Fibroblast of skin of right biceps (primary cell): ENCODE measurements at regions not wholly inside any gene's neighbourhood (a gene's known extent, or its start where the extent isn't known, plus 50 kb on each side); places are given as distances from the start of the nearest gene placed in this dataset.
"Not testable (repeated sequence)": the region's sequence is repeated elsewhere in the genome, so short reads cannot be mapped to it uniquely, and the experiment has no call there.

Experiments
- DNase-seq: peaks from one replicate; pipeline ENCODE4 v3.0.0-alpha.2; 2013

GRCh38 chr19:28543244-28543776 is 669.6 kb downstream of the UQCRFS1 start:
- no peak for DNase-seq

DNA sequence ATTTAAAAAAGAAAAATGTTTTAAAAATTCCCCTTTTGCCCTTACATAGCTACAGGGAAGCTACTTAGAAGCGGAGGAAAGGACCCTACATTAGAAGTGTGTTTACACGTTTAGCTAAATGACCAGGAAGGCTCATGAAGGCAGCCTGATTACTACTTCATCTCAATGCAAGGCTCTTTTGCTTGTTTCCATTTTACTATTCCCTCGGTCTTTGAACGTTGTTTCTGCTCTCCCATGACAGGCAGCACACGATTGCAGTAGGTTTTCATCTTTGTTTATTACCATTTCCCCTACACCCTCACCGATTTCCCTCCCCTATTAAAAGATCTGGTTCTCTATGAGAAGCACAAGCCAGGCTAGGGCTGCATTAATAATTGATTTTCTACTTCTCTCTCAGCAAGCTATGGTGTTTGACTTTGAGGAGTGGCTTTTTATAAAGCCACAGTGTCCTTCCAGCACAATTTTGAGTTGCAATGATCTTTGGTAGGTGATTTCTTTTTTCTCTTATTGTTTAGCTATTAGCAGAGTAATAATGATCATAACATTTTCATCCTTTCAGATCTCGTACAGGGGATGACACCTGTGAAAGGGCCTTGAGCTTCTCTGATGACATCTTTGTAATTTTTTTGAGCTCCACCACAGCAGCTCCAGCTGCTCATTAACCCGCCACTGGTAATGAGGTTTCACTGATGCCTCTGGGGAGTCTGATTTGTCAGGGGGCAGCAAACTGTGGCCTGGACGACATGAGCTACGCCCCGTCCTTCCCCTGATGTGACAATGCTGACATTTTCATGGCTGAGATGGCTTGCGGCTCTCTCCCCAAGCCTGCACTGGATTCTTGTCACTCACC is 670.3 kb downstream of the UQCRFS1 start:
- no peak for DNase-seq

GRCh38 chr19:28541602-28542393 is 671.2 kb downstream of the UQCRFS1 start:
- DNase-seq, result no peak

GRCh38 chr19:28541029-28541428 is 671.9 kb downstream of the UQCRFS1 start:
- no peak for DNase-seq

DNA sequence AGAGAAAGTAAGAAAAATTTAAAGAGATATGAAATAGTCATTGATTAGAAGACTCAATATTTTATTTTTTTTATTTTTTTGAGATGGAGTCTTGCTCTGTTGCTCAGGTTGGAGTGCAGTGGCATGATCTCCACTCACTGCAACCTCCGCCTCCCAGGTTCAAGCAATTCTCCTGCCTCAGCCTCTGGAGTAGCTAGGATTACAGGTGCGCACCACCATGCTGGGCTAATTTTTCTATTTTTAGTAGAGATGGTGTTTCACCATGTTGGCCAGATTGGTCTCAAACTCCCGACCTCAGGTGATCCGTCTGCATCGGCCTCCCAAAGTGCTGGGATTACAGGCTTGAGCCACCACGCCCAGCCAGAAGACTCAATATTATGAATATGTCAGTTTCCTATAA is 672.6 kb downstream of the UQCRFS1 start:
- DNase-seq, result not testable (repeated sequence)

DNA sequence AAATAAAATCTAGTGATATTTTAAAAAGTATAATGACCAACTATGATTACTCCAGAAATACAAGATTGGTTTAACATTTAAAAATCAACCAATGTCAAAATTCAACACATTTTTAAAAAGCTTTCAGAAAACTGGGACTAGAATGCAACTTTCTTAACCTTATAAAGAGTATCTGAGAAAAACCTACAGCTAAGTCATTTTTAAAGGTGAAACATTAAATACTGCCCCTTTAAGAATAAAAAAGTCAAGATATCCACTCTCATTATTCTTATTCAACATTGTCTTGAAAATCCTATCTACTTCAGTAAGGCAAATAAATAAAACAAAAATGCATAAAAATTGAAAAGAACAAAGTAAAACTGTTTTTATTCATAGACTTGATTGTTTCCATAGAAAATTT is 673.2 kb downstream of the UQCRFS1 start:
- no peak for DNase-seq

GRCh38 chr19:28538579-28538978 is 674.4 kb downstream of the UQCRFS1 start:
- not testable (repeated sequence) for DNase-seq

DNA sequence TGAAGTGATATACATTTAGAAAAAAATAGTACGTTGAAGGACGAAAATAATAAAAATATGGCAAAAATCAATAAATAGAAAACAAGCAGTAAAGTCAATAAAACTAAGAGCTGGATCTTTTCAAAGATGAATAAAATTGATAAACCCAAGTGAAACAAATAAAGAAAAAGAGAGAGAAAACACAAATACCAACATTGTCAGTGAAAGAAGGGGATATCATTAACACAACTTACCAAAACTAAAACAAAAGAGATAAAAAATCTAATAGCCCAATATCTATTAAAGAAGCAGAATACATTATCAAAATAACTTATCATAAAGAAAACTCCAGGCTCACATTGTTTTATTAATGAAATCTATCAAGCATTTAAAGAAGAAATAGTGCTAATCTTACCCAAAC is 675.1 kb downstream of the UQCRFS1 start:
- no peak for DNase-seq

DNA sequence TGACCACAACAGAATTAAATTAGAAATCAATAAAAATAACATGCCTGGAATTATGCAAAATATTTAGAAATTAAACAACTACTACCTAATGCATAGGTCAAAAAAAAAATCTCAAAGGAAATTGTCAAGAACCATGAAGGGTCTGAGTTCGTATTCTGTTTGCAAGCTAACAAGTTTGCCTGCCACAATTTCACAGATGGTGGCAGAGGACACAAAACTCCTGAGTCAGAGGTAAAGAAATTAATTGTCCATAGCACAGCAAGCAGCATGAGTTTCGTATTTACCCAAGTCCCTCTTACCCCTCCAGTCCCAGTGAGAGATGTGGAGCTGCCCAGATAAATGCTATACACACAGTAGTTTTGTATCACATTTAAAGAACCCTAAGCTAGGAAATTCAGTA is 675.9 kb downstream of the UQCRFS1 start:
- DNase-seq, result no peak

DNA sequence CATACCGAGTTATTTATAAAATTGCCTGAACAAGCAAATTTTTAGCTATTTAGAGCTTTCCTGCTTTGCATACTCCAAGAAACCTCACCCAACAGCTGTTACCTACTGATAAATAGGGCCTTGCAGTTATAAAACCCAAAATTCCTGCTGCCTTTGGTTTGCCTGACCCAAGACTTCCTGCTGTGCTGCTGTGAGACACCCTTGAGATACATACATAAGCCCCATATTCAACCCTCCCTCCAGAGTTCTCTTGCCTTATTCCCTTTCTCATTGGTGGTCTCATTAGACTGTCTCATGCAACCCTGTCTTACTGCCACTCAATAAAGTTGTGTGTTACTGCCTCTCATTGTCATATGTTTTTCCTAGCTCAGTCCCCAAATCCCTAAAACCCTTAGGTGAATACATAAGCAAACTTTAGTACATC is 677.6 kb downstream of the UQCRFS1 start:
- no peak for DNase-seq

- DNase-seq, result no peak
Observed at GRCh38 chr19:28534766-28535351, 678.1 kb downstream of the UQCRFS1 start.

GRCh38 chr19:28532765-28533341 is 680.1 kb downstream of the UQCRFS1 start:
- DNase-seq, result no peak

DNA sequence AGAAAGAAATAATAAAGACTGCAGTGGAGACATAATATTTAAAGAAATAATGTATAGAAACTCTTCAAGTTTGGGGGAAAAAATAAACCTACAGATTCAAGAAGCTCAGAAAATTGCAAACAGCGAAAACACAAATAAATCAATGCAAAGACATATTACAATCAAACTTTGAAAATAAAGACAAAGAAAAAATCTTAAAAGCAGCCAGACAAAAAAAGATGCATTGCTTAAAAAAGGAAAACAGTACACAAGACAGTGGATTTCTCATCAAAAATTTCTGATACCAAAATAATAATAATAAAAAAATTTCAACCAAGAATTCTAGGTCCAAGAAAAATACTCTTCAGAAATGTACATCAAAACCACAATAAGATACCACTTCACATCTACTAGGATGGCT is 681.0 kb downstream of the UQCRFS1 start:
- DNase-seq, result no peak

GRCh38 chr19:28530406-28531035 is 682.4 kb downstream of the UQCRFS1 start:
- DNase-seq, result no peak

DNA sequence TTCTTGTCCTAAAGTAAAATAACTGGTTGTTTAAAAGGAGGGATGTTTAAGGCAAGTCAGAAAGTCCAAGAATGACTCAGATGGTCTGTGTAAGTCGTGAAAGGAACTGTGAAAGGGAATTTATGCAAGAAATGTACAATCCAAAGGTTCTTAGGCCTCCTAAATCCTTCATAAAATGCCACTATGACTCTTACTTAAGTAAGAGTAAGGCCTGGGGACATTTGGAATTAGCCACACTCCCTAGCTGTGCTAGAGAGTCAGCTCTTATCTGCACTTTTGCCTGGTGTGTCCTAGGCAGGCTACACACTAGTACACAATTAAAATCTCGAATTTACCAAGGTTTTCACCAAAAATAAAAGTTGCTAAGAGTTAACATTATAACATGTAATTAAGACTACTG is 686.9 kb downstream of the UQCRFS1 start:
- no peak for DNase-seq

DNA sequence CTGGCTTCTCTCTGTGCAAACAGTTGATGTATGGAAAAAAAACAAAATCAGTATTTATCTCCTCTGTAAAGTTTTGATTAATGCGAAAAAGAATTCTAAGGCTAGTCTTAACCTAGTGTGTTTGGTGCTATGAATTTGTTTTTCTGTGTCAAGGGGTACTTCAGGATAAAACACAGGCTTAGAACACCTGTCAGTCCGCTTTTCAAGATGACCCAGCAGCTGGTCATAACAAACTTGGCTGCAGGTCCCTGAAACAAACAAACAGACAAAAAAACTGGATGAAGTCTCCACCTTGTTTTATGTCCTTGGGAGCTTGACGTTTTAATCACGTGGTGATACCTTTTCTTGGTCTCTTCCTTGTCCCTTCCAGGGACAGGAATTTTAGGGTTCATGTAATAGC is 689.3 kb downstream of the UQCRFS1 start:
- no peak for DNase-seq

DNA sequence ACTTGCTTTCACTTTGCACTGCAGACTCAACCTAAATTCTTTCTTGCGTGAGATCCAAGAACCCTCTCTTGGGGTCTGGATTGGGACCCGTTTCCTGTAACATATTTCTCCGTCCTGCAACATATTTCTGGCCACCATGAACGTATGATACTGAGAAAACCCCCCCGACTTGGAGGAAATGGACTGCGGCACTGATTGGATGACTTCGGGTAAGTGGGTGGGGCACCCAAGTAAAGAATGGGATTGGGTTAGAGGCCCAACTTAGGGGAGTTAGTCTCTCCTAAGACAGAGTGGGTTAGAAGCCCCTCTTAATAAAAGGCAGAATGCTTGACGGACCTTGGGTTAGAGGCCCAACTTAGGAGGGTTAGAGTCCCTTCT is 690.4 kb downstream of the UQCRFS1 start:
- no peak for DNase-seq

DNA sequence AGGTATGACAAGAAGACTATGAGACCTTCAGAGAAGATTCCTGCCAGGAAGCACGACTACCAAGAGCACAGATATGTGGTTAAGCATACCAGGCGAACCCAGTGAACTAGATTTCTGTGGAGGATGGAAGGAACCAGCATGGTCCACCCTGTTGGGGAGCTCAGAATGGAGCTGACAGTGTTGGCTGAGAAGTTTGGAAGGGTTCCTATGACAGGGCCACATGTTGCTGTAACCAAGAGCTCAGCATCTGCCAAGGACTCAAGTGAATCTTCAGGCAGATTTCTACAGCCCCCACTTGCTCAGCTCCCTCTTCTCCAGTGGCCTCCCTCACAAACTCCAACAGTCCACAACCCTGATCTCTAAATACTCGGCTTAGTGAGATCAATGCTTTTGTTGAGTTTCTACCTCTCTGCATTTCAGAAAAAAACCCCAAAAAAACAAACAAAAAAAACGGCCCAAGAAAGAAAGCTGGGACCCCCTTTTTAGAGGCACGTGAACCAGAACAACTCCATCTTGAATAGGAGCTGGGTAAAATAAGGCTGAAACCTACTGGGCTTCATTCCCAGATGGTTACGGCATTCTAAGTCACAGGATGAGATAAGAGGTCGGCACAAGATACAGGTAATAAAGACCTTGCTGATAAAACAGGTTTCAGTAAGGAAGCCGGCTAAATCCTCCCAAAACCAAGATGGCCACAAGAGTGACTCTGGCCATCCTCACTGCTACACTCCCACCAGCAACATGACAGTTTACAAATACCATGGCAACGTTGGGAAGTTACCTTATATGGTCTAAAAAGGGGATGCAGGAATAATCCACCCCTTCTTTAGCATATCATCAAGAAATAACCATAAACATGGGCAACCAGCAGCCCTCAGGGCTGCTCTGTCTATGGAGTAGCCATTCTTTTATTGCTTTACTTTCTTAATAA is 691.1 kb downstream of the UQCRFS1 start:
- DNase-seq, result no peak

DNA sequence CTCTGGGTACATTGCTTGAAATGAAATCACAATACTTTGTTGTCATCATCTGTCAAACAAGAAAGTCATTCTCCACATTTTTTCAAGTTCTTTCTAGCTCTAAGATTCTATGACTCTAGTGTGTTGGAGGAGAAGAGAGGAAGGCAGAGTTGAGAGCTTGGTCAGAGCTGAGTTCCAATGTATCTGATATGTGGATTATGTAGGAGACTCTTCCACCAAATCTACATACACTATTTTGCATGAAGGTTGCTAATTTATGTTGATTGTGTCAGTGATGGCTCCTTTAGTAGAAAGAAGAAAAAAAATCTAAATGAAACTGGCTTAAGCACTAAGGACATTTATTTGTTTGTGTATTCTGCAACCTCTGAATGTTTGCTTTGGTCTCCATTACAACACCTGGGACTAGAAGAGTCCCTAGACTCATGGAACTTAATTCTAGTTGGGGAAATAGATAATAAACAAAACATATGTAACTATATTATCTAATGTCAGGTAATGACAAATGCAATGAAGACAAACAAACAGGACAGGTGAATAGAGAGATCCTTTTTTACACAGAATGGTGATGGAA is 691.9 kb downstream of the UQCRFS1 start:
- DNase-seq, result no peak

DNA sequence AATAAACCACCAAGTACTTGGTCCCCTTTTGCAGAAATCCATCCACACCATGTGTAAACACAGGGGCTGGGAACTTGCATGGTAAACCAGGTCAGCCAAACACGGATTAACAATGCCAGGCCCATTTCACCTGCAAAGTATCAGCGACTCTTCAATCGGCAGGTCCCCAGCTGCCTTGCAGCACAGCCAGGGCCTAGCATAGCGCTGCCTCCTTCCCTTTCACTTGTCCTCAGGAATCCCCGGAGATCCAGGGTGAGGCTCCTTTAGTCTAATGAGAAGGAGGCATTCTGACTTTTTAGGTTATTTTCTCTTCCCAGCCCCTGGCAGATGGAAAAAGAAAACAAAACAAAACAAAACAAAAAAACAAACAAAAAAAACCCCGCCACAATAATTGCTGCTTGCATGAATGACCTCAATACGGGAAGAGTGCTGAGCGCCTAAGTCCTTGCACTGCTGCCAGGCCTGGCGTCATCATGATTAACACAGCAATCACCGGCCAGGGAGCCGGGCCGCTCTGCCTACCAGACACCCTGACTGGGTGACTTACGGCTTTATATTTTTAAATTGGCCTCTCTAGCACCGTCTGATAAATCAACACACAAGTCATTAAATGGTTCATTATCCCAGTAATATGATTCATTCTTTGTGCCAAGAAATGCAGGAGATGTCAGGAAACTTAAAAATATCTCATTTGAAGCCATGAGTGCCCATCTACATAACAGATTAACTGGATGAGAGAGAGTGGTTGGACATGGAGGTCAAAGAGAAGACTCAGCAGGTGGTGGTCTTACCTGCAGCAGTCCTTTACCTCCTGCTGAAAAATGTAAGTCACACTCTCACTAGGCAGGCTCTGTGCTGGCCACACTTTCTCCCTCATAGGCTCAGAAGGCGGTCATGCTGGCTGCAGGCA is 692.7 kb downstream of the UQCRFS1 start:
- DNase-seq, result no peak
